A549 (cell line): ENCODE measurements at regions not wholly inside any gene's neighbourhood (a gene's known extent, or its start where the extent isn't known, plus 50 kb on each side); places are given as distances from the start of the nearest gene placed in this dataset.
A peak's percentile ranks its signal among the peaks of the same experiment; 100 is the strongest.

ENCODE experiments used
- ATAC-seq, 2 experiments: fragments of 200-7000 bp in 1 of 2; fragments of >200 bp in 1 of 2; cut with Nextera tagmentation in 1 of 2; cut with Tn5 transposase in 1 of 2; 3 replicates each; pipeline versions ENCODE4 v1.8.0 to v1.9.1; 2018 to 2020; ENCODE audit warnings: mild to moderate bottlenecking in 1 of 2, moderate library complexity in 1 of 2
- CTCF ChIA-PET: fragments of 300-600 bp; sonication (Branson Sonifier 250); formaldehyde crosslinking; extraction: SDS; loops from one replicate; lab custom pipeline; 2021; ENCODE audit warnings: antibody characterized with exemption, inconsistent platforms; lab: Yijun Ruan, JAX
- POLR2A ChIA-PET: fragments of 350-600 bp; formaldehyde crosslinking; extraction: SDS; loops from one replicate; lab custom pipeline; 2021; ENCODE audit warnings: antibody characterized with exemption, inconsistent platforms; lab: Yijun Ruan, JAX
- DNase-seq, 2 experiments: peaks; one replicate each; pipeline versions ENCODE4 v3.0.0 to v3.0.0-alpha.2; 2011 to 2016; ENCODE audit warnings: low read depth in 1 of 2, low spot score in 1 of 2
- FAIRE-seq: peaks from 2 replicates; lab custom pipeline; 2011; peaks lifted over from hg19 to GRCh38; lab: Jason Lieb, UNC
- H3K27ac ChIP-seq, 2 experiments: fragments of >200 bp; sonication (Bioruptor Twin); formaldehyde crosslinking; 3 replicates each; pipeline ENCODE4 v1.5.1; 2016 to 2017
- H3K4me1 ChIP-seq: fragments of >200 bp; sonication (Bioruptor Twin); formaldehyde crosslinking; 3 replicates; pipeline ENCODE4 v1.6.1; 2016
- H3K4me2 ChIP-seq: fragments of >200 bp; sonication (Bioruptor Twin); formaldehyde crosslinking; 3 replicates; pipeline ENCODE4 v1.6.1; 2016
- H3K4me3 ChIP-seq: fragments of >200 bp; sonication (Bioruptor Twin); formaldehyde crosslinking; 3 replicates; pipeline ENCODE4 v1.5.1; 2016
- H3K9me3 ChIP-seq: fragments of >200 bp; sonication (Bioruptor Twin); formaldehyde crosslinking; 3 replicates; pipeline ENCODE4 v1.6.1; 2016
- BCL3 ChIP-seq: fragments of >200 bp; sonication (Bioruptor Twin); formaldehyde crosslinking; IDR thresholded peaks from 3 replicates; pipeline ENCODE4 v1.6.1; 2016
- CBX2 ChIP-seq: fragments of 200-600 bp; sonication (generic); IDR thresholded peaks from 2 replicates; pipeline ENCODE4 v1.6.1; 2016; ENCODE audit warnings: low read depth, mild to moderate bottlenecking, borderline replicate concordance
- CBX8 ChIP-seq: fragments of 200-600 bp; sonication (generic); IDR thresholded peaks from 2 replicates; pipeline ENCODE4 v1.6.1; 2016
- CHD2 ChIP-seq: fragments of 150-350 bp; IDR thresholded peaks from 2 replicates; pipeline ENCODE4 v1.6.1; 2014; ENCODE audit warnings: low read length; ENCODE audit not compliant: partially characterized antibody
- CTCF ChIP-seq: fragments of >200 bp; sonication (Bioruptor Twin); formaldehyde crosslinking; IDR thresholded peaks from 3 replicates; pipeline ENCODE4 v1.5.1; 2016
- E2F6 ChIP-seq: IDR thresholded peaks from 2 replicates; pipeline ENCODE4 v1.6.1; 2012; ENCODE audit warnings: low read depth, borderline replicate concordance
- EHF ChIP-seq: fragments of 250-450 bp; sonication (Bioruptor Pico); IDR thresholded peaks from 2 replicates; pipeline ENCODE4 v1.5.0; 2020; ENCODE audit warnings: mild to moderate bottlenecking
- EP300 ChIP-seq, 2 experiments: fragments of >200 bp; sonication (Bioruptor Twin); formaldehyde crosslinking; IDR thresholded peaks; 2 replicates in 1 of 2; 3 replicates in 1 of 2; pipeline ENCODE4 v1.6.1; 2016 to 2017
- ESRRA ChIP-seq: fragments of 150-350 bp; IDR thresholded peaks from 2 replicates; pipeline ENCODE4 v1.6.1; 2014; ENCODE audit warnings: mild to moderate bottlenecking, low read length, borderline replicate concordance
- FOSB ChIP-seq: fragments of 250-450 bp; sonication (Bioruptor Pico); IDR thresholded peaks from 2 replicates; pipeline ENCODE4 v1.5.0; 2020; ENCODE audit warnings: mild to moderate bottlenecking, moderate library complexity
- FOSL2 ChIP-seq, 2 experiments: fragments of 450-650 bp in 1 of 2; fragments of >200 bp in 1 of 2; sonication (Bioruptor Twin) in 1 of 2; formaldehyde crosslinking; IDR thresholded peaks; 2 replicates each; pipeline versions ENCODE4 v1.5.0 to v1.6.1; 2016 to 2020; ENCODE audit warnings: mild to moderate bottlenecking in 1 of 2, moderate library complexity in 1 of 2
- FOXS1 ChIP-seq: fragments of 250-450 bp; sonication (Bioruptor Pico); IDR thresholded peaks from 2 replicates; pipeline ENCODE4 v1.5.0; 2020; ENCODE audit warnings: mild to moderate bottlenecking, moderate library complexity
- GATA3 ChIP-seq: IDR thresholded peaks from 2 replicates; pipeline ENCODE4 v1.6.1; 2012; ENCODE audit warnings: borderline replicate concordance
- HDAC2 ChIP-seq: fragments of 200-600 bp; sonication (generic); IDR thresholded peaks from 2 replicates; pipeline ENCODE4 v1.6.1; 2016
- HEYL ChIP-seq: fragments of 250-450 bp; sonication (Bioruptor Pico); IDR thresholded peaks from 2 replicates; pipeline ENCODE4 v1.8.0; 2021; ENCODE audit warnings: mild to moderate bottlenecking, moderate library complexity
- HMGXB4 ChIP-seq: fragments of 250-450 bp; sonication (Bioruptor Pico); IDR thresholded peaks from 2 replicates; pipeline ENCODE4 v1.5.0; 2021; ENCODE audit warnings: mild to moderate bottlenecking, moderate library complexity, borderline replicate concordance
- HOXA7 ChIP-seq: fragments of 250-450 bp; sonication (Bioruptor Pico); IDR thresholded peaks from 2 replicates; pipeline ENCODE4 v1.5.0; 2020; ENCODE audit warnings: mild to moderate bottlenecking, moderate library complexity
- HOXB13 ChIP-seq: fragments of 250-450 bp; sonication (Bioruptor Pico); IDR thresholded peaks from 2 replicates; pipeline ENCODE4 v1.5.0; 2020; ENCODE audit warnings: low read depth, mild to moderate bottlenecking, moderate library complexity
- HOXB5 ChIP-seq: fragments of 250-450 bp; sonication (Bioruptor Pico); IDR thresholded peaks from 2 replicates; pipeline ENCODE4 v1.5.0; 2020; ENCODE audit warnings: mild to moderate bottlenecking, moderate library complexity
- JUNB ChIP-seq: fragments of >200 bp; sonication (Bioruptor Twin); formaldehyde crosslinking; IDR thresholded peaks from 2 replicates; pipeline ENCODE4 v1.6.1; 2016
- KDM1A ChIP-seq: fragments of 200-600 bp; sonication (generic); IDR thresholded peaks from 2 replicates; pipeline ENCODE4 v1.6.1; 2016; ENCODE audit warnings: low read depth, mild to moderate bottlenecking
- KDM5A ChIP-seq: fragments of 200-600 bp; sonication (generic); IDR thresholded peaks from 2 replicates; pipeline ENCODE4 v1.6.1; 2016; ENCODE audit warnings: antibody characterized with exemption, mild to moderate bottlenecking
- MAFK ChIP-seq: fragments of 450-650 bp; IDR thresholded peaks from 2 replicates; pipeline ENCODE4 v1.6.1; 2014; ENCODE audit not compliant: partially characterized antibody
- MAZ ChIP-seq: fragments of 150-350 bp; IDR thresholded peaks from 2 replicates; pipeline ENCODE4 v1.6.1; 2014; ENCODE audit warnings: antibody characterized with exemption, low read depth, low read length, borderline replicate concordance
- MYC ChIP-seq: IDR thresholded peaks from 2 replicates; pipeline ENCODE4 v1.6.1; 2012; ENCODE audit warnings: mild to moderate bottlenecking, inconsistent platforms, low read length, improper control_type of control experiment, borderline replicate concordance
- NFE2L2 ChIP-seq: fragments of 150-350 bp; conservative IDR thresholded peaks from 2 replicates; pipeline ENCODE4 v1.6.1; 2014; ENCODE audit warnings: low read length
- PHF8 ChIP-seq: fragments of 200-600 bp; sonication (generic); IDR thresholded peaks from 2 replicates; pipeline ENCODE4 v1.6.1; 2016; ENCODE audit warnings: low read depth, mild to moderate bottlenecking, antibody characterized with exemption, moderate library complexity, borderline replicate concordance
- POLR2A ChIP-seq: IDR thresholded peaks from 2 replicates; pipeline ENCODE4 v1.6.1; 2012; ENCODE audit warnings: mild to moderate bottlenecking, low read length
- POLR2AphosphoS2 ChIP-seq: conservative IDR thresholded peaks from 2 replicates; pipeline ENCODE4 v1.6.1; 2012; ENCODE audit warnings: low read length, improper control_type of control experiment, inconsistent platforms
- RARB ChIP-seq: fragments of 250-450 bp; sonication (Bioruptor Pico); IDR thresholded peaks from 2 replicates; pipeline ENCODE4 v1.8.0; 2021; ENCODE audit warnings: mild to moderate bottlenecking, moderate library complexity
- RNF2 ChIP-seq: fragments of 200-600 bp; sonication (generic); IDR thresholded peaks from 2 replicates; pipeline ENCODE4 v1.6.1; 2016; ENCODE audit warnings: low read depth, mild to moderate bottlenecking, antibody characterized with exemption, moderate library complexity, borderline replicate concordance
- SREBF2 ChIP-seq: fragments of 450-650 bp; IDR thresholded peaks from 2 replicates; pipeline ENCODE4 v1.6.1; 2014; ENCODE audit warnings: mild to moderate bottlenecking, moderate library complexity
- TFCP2L1 ChIP-seq: fragments of 250-450 bp; sonication (Bioruptor Pico); IDR thresholded peaks from 2 replicates; pipeline ENCODE4 v1.5.0; 2021; ENCODE audit warnings: mild to moderate bottlenecking
- USF2 ChIP-seq: fragments of 450-650 bp; IDR thresholded peaks from 2 replicates; pipeline ENCODE4 v1.6.1; 2014; ENCODE audit warnings: antibody characterized with exemption
- ZC3H11A ChIP-seq: fragments of 450-650 bp; IDR thresholded peaks from 2 replicates; pipeline ENCODE4 v1.6.1; 2014; ENCODE audit warnings: antibody characterized with exemption, mild to moderate bottlenecking
- ZNF302 ChIP-seq: fragments of 250-450 bp; sonication (Bioruptor Pico); IDR thresholded peaks from 2 replicates; pipeline ENCODE4 v1.9.0; 2021; ENCODE audit warnings: inconsistent platforms, mild to moderate bottlenecking, moderate library complexity
- ZSCAN20 ChIP-seq: fragments of 250-450 bp; sonication (Bioruptor Pico); IDR thresholded peaks from 2 replicates; pipeline ENCODE4 v1.8.0; 2022; ENCODE audit warnings: mild to moderate bottlenecking, moderate library complexity
- WGBS: methylation state at CpG from one replicate; pipeline ENCODE4 v1.1.6; 2017; ENCODE audit errors: missing lambda C conversion rate; 5-methylcytosine and 5-hydroxymethylcytosine counted together
- TF ChIP-seq, protein P1 (sequence below): fragments of >200 bp; sonication (Bioruptor Twin); formaldehyde crosslinking; IDR thresholded peaks from 2 replicates; pipeline ENCODE4 v1.6.1; 2016

DNA sequence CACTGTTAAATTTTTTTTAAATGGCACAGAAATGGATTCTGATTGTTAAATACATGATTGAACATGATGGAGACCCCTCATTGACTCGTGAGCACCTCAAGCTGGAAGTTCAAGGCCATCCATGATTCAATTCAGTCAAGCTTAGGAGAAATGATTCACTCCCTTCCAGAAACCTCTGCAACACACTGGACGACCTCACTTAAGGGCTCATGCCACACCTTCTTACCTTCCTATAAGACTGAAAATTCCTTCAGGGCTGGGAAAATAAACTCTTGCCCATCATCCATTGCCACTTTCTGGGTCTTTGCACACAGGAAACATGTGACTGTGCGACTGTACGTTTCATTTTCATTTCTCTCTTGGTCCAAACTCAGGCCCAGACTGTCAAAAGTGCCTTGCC is 196.4 kb downstream of the TBXT start:
- WGBS: 53% methylated on average over 4 of the region's 4 CpGs
- Histone ChIP-seq H3K4me1 (peaks cover 100% of the 10 kb centered on the region), H3K4me2 (peak overlapping the region; percentile 47), H3K9me3 (no peaks in the 10 kb centered on the region), H3K27ac (peak overlapping the region in 1 of 2 experiments; percentile 29; a peak in 1 of 6 replicates), H3K4me3 (no peak overlapping the region)
- CTCF ChIA-PET: no interaction called here
- FAIRE-seq: no peak
- POLR2A ChIA-PET: interaction anchor here (4.1 kb wide), 1 partner anchor 35 kb away, joined by 20 read pairs; no protein-coding TSS in a partner anchor
- ATAC-seq: peak in 1 of 2 experiments; percentile 2; a peak in 1 of 6 replicates
- peak in 1 of 2 experiments; percentile 53 for DNase-seq
- TF ChIP-seq POLR2AphosphoS2 (peak; percentile 91; the same call in 1 of the 2 replicates), MAFK (no peak), EP300 (IDR thresholded peaks at IDR 0.05) (no peak), HOXB13 (CRISPR knock-in tag) (no peak), E2F6 (no peak), CBX2 (no peak), KDM5A (no peak), SREBF2 (no peak), HMGXB4 (CRISPR knock-in tag) (no peak), FOXS1 (no peak), CHD2 (no peak), FOSB (peak; percentile 90), MYC (no peak), POLR2A (no peak), BCL3 (no peak), EHF (CRISPR knock-in tag) (no peak), ESRRA (no peak), ZNF302 (CRISPR knock-in tag) (no peak), HDAC2 (no peak), ZSCAN20 (CRISPR knock-in tag) (no peak), CTCF (no peak), NFE2L2 (no peak), ZC3H11A (no peak), CBX8 (no peak), JUNB (no peak), PHF8 (no peak), HOXB5 (no peak), KDM1A (no peak), FOSL2 (IDR thresholded peaks at IDR 0.05) (no peak), FOSL2 (CRISPR knock-in tag; IDR thresholded peaks at IDR 0.05) (no peak), HEYL (no peak), MAZ (no peak), GATA3 (no peak), TFCP2L1 (CRISPR knock-in tag) (peak; percentile 30; the same call in 1 of the 2 replicates), HOXA7 (CRISPR knock-in tag) (peak; percentile 94), RNF2 (no peak), RARB (CRISPR knock-in tag) (peak; percentile 72), USF2 (no peak)
- TF ChIP-seq, protein P1, sequence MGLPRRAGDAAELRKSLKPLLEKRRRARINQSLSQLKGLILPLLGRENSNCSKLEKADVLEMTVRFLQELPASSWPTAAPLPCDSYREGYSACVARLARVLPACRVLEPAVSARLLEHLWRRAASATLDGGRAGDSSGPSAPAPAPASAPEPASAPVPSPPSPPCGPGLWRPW: no peak
